Trophoblast cell (in vitro differentiated cells and primary cell): ENCODE measurements at regions not wholly inside any gene's neighbourhood (a gene's known extent, or its start where the extent isn't known, plus 50 kb on each side); places are given as distances from the start of the nearest gene placed in this dataset.
A peak's percentile ranks its signal among the peaks of the same experiment; 100 is the strongest.

Experiments
- DNase-seq, 2 donors: peaks; one replicate each; pipeline ENCODE4 v3.0.0-alpha.2; 2016
- H2AFZ ChIP-seq: 2 replicates; pipeline ENCODE4 v1.6.1; 2013; ENCODE audit warnings: low read length, moderate library complexity, mild to moderate bottlenecking; ENCODE audit not compliant: insufficient read depth, poor library complexity
- H2AK5ac ChIP-seq: 2 replicates; pipeline ENCODE4 v1.6.1; 2013; ENCODE audit warnings: mild to moderate bottlenecking, low read length
- H2BK120ac ChIP-seq: 2 replicates; pipeline ENCODE4 v1.6.1; 2013; ENCODE audit warnings: low read length, mild to moderate bottlenecking, moderate library complexity; ENCODE audit not compliant: insufficient read depth, poor library complexity
- H2BK12ac ChIP-seq: 2 replicates; pipeline ENCODE4 v1.6.1; 2013; ENCODE audit warnings: mild to moderate bottlenecking, low read length, moderate library complexity
- H2BK5ac ChIP-seq: 2 replicates; pipeline ENCODE4 v1.6.1; 2013; ENCODE audit warnings: low read length, low read depth, moderate library complexity, mild to moderate bottlenecking; ENCODE audit not compliant: poor library complexity
- H3K14ac ChIP-seq: 2 replicates; pipeline ENCODE4 v1.6.1; 2013; ENCODE audit warnings: mild to moderate bottlenecking, low read length
- H3K18ac ChIP-seq: 2 replicates; pipeline ENCODE4 v1.6.1; 2013; ENCODE audit warnings: mild to moderate bottlenecking, low read length
- H3K23ac ChIP-seq: 2 replicates; pipeline ENCODE4 v1.6.1; 2013; ENCODE audit warnings: low read length
- H3K27ac ChIP-seq: 2 replicates; pipeline ENCODE4 v1.5.1; 2013; ENCODE audit warnings: low read depth, mild to moderate bottlenecking, inconsistent platforms, low read length, moderate library complexity
- H3K27me3 ChIP-seq: 2 replicates; pipeline ENCODE4 v1.6.1; 2013; ENCODE audit warnings: inconsistent platforms, mild to moderate bottlenecking, low read length, moderate library complexity; ENCODE audit not compliant: insufficient read depth
- H3K36me3 ChIP-seq, 2 experiments: 1 replicate in 1 of 2; 2 replicates in 1 of 2; pipeline ENCODE4 v1.6.1; 2013; ENCODE audit warnings: low read length in 2 of 2, mild to moderate bottlenecking in 2 of 2, moderate library complexity in 1 of 2; ENCODE audit not compliant: insufficient read depth in 2 of 2, control insufficient read depth in 1 of 2
- H3K4ac ChIP-seq: 2 replicates; pipeline ENCODE4 v1.6.1; 2013; ENCODE audit warnings: low read depth, mild to moderate bottlenecking, low read length, moderate library complexity
- H3K4me1 ChIP-seq, 2 experiments: 1 replicate in 1 of 2; 2 replicates in 1 of 2; pipeline ENCODE4 v1.6.1; 2013; ENCODE audit warnings: low read length in 2 of 2, mild to moderate bottlenecking in 2 of 2, moderate library complexity in 1 of 2; ENCODE audit not compliant: insufficient read depth in 2 of 2, control insufficient read depth in 1 of 2
- H3K4me2 ChIP-seq: 2 replicates; pipeline ENCODE4 v1.6.1; 2013; ENCODE audit warnings: inconsistent platforms, mild to moderate bottlenecking, low read length, moderate library complexity
- H3K4me3 ChIP-seq: 2 replicates; pipeline ENCODE4 v1.5.1; 2013; ENCODE audit warnings: mild to moderate bottlenecking, low read depth, low read length, inconsistent platforms
- H3K79me1 ChIP-seq: one replicate; pipeline ENCODE4 v1.6.1; 2013; ENCODE audit warnings: low read length
- H3K79me2 ChIP-seq: 2 replicates; pipeline ENCODE4 v1.6.1; 2013; ENCODE audit warnings: low read length, mild to moderate bottlenecking; ENCODE audit not compliant: control insufficient read depth, insufficient read depth, poor library complexity
- H3K9ac ChIP-seq: 2 replicates; pipeline ENCODE4 v1.6.1; 2013; ENCODE audit warnings: mild to moderate bottlenecking, low read length
- H3K9me3 ChIP-seq: 2 replicates; pipeline ENCODE4 v1.6.1; 2013; ENCODE audit warnings: low read depth, mild to moderate bottlenecking, control low read depth, inconsistent platforms, low read length; ENCODE audit not compliant: insufficient read depth
- H4K12ac ChIP-seq: 2 replicates; pipeline ENCODE4 v1.6.1; 2013; ENCODE audit warnings: low read depth, mild to moderate bottlenecking, low read length, moderate library complexity
- H4K8ac ChIP-seq: 2 replicates; pipeline ENCODE4 v1.6.1; 2013; ENCODE audit warnings: low read depth, mild to moderate bottlenecking, low read length, moderate library complexity
- H4K91ac ChIP-seq: one replicate; pipeline ENCODE4 v1.6.1; 2013; ENCODE audit warnings: low read depth, mild to moderate bottlenecking, low read length, moderate library complexity
- WGBS: extraction: QIAGEN DNeasy Blood & Tissue Kit; methylation state at CpG from one replicate; pipeline ENCODE4 v1.1.7; 2013; ENCODE audit warnings: missing lambda C conversion rate; ENCODE audit not compliant: insufficient read length, insufficient coverage; ENCODE audit errors: extremely low coverage; 5-methylcytosine and 5-hydroxymethylcytosine counted together

GRCh38 chr7:149370790-149371189, 90.1 kb downstream of the ZNF777 start:
- peak overlapping the region; percentile 21 for H3K27ac ChIP-seq
- peaks cover 6 to 9% of the 10 kb centered on the region in 2 experiments for H3K4me1 ChIP-seq
- H3K23ac ChIP-seq, result no peak overlapping the region
- peaks cover 0 to 2% of the 10 kb centered on the region in 2 experiments for H3K36me3 ChIP-seq
- H2AFZ ChIP-seq, result no peak overlapping the region
- H3K9ac ChIP-seq, result no peak overlapping the region
- no peak overlapping the region for H3K4ac ChIP-seq
- H2BK5ac ChIP-seq, result no peak overlapping the region
- DNase-seq, result peak in 1 of 2 donors; percentile 44
- H3K18ac ChIP-seq, result no peak overlapping the region
- no peaks in the 10 kb centered on the region for H3K27me3 ChIP-seq
- peak overlapping the region; percentile 26 for H4K91ac ChIP-seq
- H4K12ac ChIP-seq, result no peak overlapping the region
- peaks cover 9% of the 10 kb centered on the region for H3K79me1 ChIP-seq
- no peak overlapping the region for H3K4me3 ChIP-seq
- H3K79me2 ChIP-seq, result no peaks in the 10 kb centered on the region
- no peak overlapping the region for H3K14ac ChIP-seq
- no peak overlapping the region for H4K8ac ChIP-seq
- peaks cover 11% of the 10 kb centered on the region for H3K9me3 ChIP-seq
- H2BK12ac ChIP-seq, result peak overlapping the region; percentile 82
- H2AK5ac ChIP-seq, result no peak overlapping the region
- peak overlapping the region; percentile 39 for H3K4me2 ChIP-seq
- no peak overlapping the region for H2BK120ac ChIP-seq

DNA sequence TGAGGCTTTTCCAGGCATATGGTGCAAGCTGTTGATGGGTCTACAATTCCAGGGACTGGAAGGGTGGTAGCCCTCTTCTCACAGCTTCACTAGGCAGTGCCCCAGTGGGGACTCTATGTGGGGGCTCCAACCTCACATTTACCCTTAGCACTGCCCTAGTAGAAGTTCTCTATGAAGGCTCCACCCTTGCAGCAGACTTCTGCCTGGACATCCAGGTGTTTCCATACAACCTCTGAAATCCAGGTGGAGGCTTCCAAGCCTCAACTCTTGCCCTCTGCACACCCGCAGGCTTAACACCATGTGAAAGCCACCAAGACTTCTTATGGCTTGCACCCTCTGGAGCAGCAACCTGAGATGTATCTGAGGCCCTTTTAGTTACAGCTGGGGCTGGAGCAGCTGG, 87.8 kb downstream of the ZNF777 start:
- no peaks in the 10 kb centered on the region for H3K27me3 ChIP-seq
- no peak overlapping the region for H4K91ac ChIP-seq
- WGBS, result no CpG with 5 or more reads among the region's 1 CpG

GRCh38 chr7:149375234-149376008, 85.4 kb downstream of the ZNF777 start:
- peaks cover 9% of the 10 kb centered on the region for H3K9me3 ChIP-seq
- WGBS, result no CpG with 5 or more reads among the region's 5 CpGs
- DNase-seq, result no peak
- no peak overlapping the region for H3K23ac ChIP-seq
- no peak overlapping the region for H2BK120ac ChIP-seq
- H4K91ac ChIP-seq, result no peak overlapping the region
- no peak overlapping the region for H2AK5ac ChIP-seq
- no peak overlapping the region for H4K8ac ChIP-seq
- no peak overlapping the region for H2AFZ ChIP-seq
- H3K79me1 ChIP-seq, result peaks cover 2% of the 10 kb centered on the region
- no peak overlapping the region for H2BK5ac ChIP-seq
- H3K27ac ChIP-seq, result no peak overlapping the region
- no peak overlapping the region for H3K18ac ChIP-seq
- H2BK12ac ChIP-seq, result no peak overlapping the region
- H3K4ac ChIP-seq, result no peak overlapping the region
- H3K36me3 ChIP-seq, result peaks cover 0 to 2% of the 10 kb centered on the region in 2 experiments
- H3K79me2 ChIP-seq, result no peaks in the 10 kb centered on the region
- H3K4me1 ChIP-seq, result peaks cover 3% of the 10 kb centered on the region in 2 experiments
- H4K12ac ChIP-seq, result no peak overlapping the region
- H3K4me2 ChIP-seq, result no peak overlapping the region
- no peak overlapping the region for H3K14ac ChIP-seq
- no peaks in the 10 kb centered on the region for H3K27me3 ChIP-seq
- no peak overlapping the region for H3K4me3 ChIP-seq
- H3K9ac ChIP-seq, result no peak overlapping the region

More for the DNA sequence above, 87.8 kb downstream of the ZNF777 start:
- Histone ChIP-seq H3K36me3 (peaks cover 0 to 2% of the 10 kb centered on the region in 2 experiments), H3K9ac (no peak overlapping the region), H3K79me2 (no peaks in the 10 kb centered on the region), H3K79me1 (peaks cover 7% of the 10 kb centered on the region), H3K27ac (no peak overlapping the region), H2BK12ac (no peak overlapping the region), H3K4ac (no peak overlapping the region), H3K23ac (no peak overlapping the region), H3K9me3 (peaks cover 9% of the 10 kb centered on the region), H3K4me3 (no peak overlapping the region), H2BK120ac (no peak overlapping the region), H3K18ac (no peak overlapping the region), H4K12ac (no peak overlapping the region), H4K8ac (no peak overlapping the region), H2AK5ac (no peak overlapping the region), H2AFZ (no peak overlapping the region), H3K4me2 (no peak overlapping the region), H3K14ac (no peak overlapping the region), H3K4me1 (peaks cover 5 to 6% of the 10 kb centered on the region in 2 experiments), H2BK5ac (no peak overlapping the region)
- DNase-seq, result no peak

DNA sequence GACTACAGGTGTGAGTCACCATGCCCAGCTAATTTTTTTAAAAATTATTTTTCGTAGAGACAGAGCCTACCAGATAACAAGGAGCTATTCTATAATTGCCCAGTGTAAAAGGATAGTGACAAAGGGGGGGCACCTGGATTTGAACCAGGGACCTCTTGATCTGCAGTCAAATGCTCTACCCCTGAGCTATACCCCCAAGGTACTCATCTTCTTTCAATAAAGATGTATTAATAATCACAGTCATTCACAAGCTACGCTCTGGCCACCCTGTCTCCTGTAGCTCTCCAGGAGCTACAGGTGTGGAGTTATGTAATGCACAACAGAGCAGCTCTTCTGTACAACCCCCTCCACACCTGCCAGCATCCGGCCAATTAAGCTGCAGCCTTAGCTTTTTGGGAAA, 83.5 kb downstream of the ZNF777 start:
- H3K14ac ChIP-seq, result no peak overlapping the region
- WGBS, result no CpG with 5 or more reads among the region's 3 CpGs
- H4K91ac ChIP-seq, result no peak overlapping the region
- H3K9ac ChIP-seq, result no peak overlapping the region
- no peak overlapping the region for H4K12ac ChIP-seq
- no peak overlapping the region for H2BK120ac ChIP-seq
- H3K9me3 ChIP-seq, result peaks cover 8% of the 10 kb centered on the region
- H3K79me1 ChIP-seq, result peaks cover 2% of the 10 kb centered on the region
- H2AFZ ChIP-seq, result no peak overlapping the region
- H3K4me1 ChIP-seq, result no peaks in the 10 kb centered on the region
- no peak overlapping the region for H3K18ac ChIP-seq
- H3K23ac ChIP-seq, result no peak overlapping the region
- H3K27me3 ChIP-seq, result no peaks in the 10 kb centered on the region
- no peak overlapping the region for H4K8ac ChIP-seq
- H3K36me3 ChIP-seq, result peaks cover 0 to 3% of the 10 kb centered on the region in 2 experiments
- no peak overlapping the region for H3K4ac ChIP-seq
- H3K4me2 ChIP-seq, result no peak overlapping the region
- H2BK12ac ChIP-seq, result no peak overlapping the region
- no peak overlapping the region for H2BK5ac ChIP-seq
- H2AK5ac ChIP-seq, result no peak overlapping the region
- no peaks in the 10 kb centered on the region for H3K79me2 ChIP-seq
- H3K4me3 ChIP-seq, result no peak overlapping the region
- no peak for DNase-seq
- no peak overlapping the region for H3K27ac ChIP-seq
